Body of pancreas (tissue), 4 donors: ENCODE measurements at regions not wholly inside any gene's neighbourhood (a gene's known extent, or its start where the extent isn't known, plus 50 kb on each side); places are given as distances from the start of the nearest gene placed in this dataset.

Experiments used
- ATAC-seq: fragments of 150-250 bp; one replicate; pipeline ENCODE4 v1.9.1; 2016
- DNase-seq, 4 donors: peaks; one replicate each; pipeline ENCODE4 v3.0.0-alpha.2; 2019
- H3K27ac ChIP-seq, 4 donors: fragments of 200-600 bp; sonication (generic); 1 replicate in 3 of 4; 2 replicates in 1 of 4; pipeline versions ENCODE4 v1.5.1 to v1.6.1; 2016 to 2019; ENCODE audit warnings: mild to moderate bottlenecking in 1 of 4, mixed read lengths in 1 of 4, moderate library complexity in 1 of 4
- H3K27me3 ChIP-seq, 2 donors: fragments of 200-600 bp; sonication (generic); one replicate each; pipeline ENCODE4 v1.6.0; 2016; ENCODE audit warnings: mild to moderate bottlenecking in 1 of 2
- H3K36me3 ChIP-seq, 2 donors: fragments of 200-600 bp; sonication (generic); replicated peaks in 1 of 2; 2 replicates each; pipeline ENCODE4 v1.5.1; 2016; ENCODE audit warnings: low read depth in 2 of 2; ENCODE audit not compliant: insufficient read depth in 1 of 2
- H3K4me1 ChIP-seq: fragments of 200-600 bp; sonication (generic); one replicate; pipeline ENCODE4 v1.6.0; 2016
- H3K4me3 ChIP-seq, 2 donors: fragments of 200-600 bp; sonication (generic); 1 replicate in 1 of 2; 2 replicates in 1 of 2; pipeline ENCODE4 v1.5.1; 2016 to 2019
- H3K9me3 ChIP-seq, 3 donors: fragments of 200-600 bp; sonication (generic); 1 replicate in 2 of 3; 2 replicates in 1 of 3; pipeline ENCODE4 v1.5.1; 2016
- CTCF ChIP-seq, 7 experiments: fragments of 450-650 bp in 4 of 7; fragments of 200-600 bp in 3 of 7; sonication (generic) in 3 of 7; IDR thresholded peaks; one replicate each; pipeline ENCODE4 v1.5.1; 2016 to 2019; ENCODE audit warnings: antibody characterized with exemption in 7 of 7
- POLR2A ChIP-seq, 3 donors: fragments of 450-650 bp; IDR thresholded peaks; one replicate each; pipeline ENCODE4 v1.6.1; 2016; ENCODE audit warnings: antibody characterized with exemption in 3 of 3, mild to moderate bottlenecking in 2 of 3
- WGBS, 2 donors: methylation state at CpG; one replicate each; pipeline ENCODE4 v1.1.5; 2017; 5-methylcytosine and 5-hydroxymethylcytosine counted together
- intact Hi-C: fragments of 100-400 bp; cut with DNase I; formaldehyde crosslinking; loops from one replicate; pipeline ENCODE4 v1.15.1; 2023

- 42 to 55% methylated on average over 2 of the region's 2 CpGs for WGBS, 2 donors
- TF ChIP-seq POLR2A (IDR thresholded peaks at IDR 0.05) (no peak), CTCF (IDR thresholded peaks at IDR 0.05) (no peak)
- H3K4me3 ChIP-seq, result no peak overlapping the region
- H3K27me3 ChIP-seq, result no peaks in the 10 kb centered on the region
- no peak overlapping the region for H3K27ac ChIP-seq
- H3K36me3 ChIP-seq, result no peaks in the 10 kb centered on the region
- ATAC-seq (no peak), DNase-seq (no peak)
- H3K4me1 ChIP-seq, result no peaks in the 10 kb centered on the region
- H3K9me3 ChIP-seq, result no peaks in the 10 kb centered on the region
- intact Hi-C loops, result no loop called here
These were observed 170.8 kb downstream of the S1PR1 start for GRCh38 chr1:101407505-101408211.

GRCh38 chr1:101408212-101409042 lies 171.6 kb downstream of the S1PR1 start:
- intact Hi-C loops, result no loop called here
- no peak for DNase-seq
- Histone ChIP-seq H3K4me3 (no peak overlapping the region), H3K27me3 (no peaks in the 10 kb centered on the region), H3K4me1 (no peaks in the 10 kb centered on the region), H3K9me3 (no peaks in the 10 kb centered on the region), H3K27ac (no peak overlapping the region), H3K36me3 (no peaks in the 10 kb centered on the region)
- no peak for TF ChIP-seq CTCF (IDR thresholded peaks at IDR 0.05)
- no peak for TF ChIP-seq POLR2A (IDR thresholded peaks at IDR 0.05)
- ATAC-seq, result no peak
- WGBS, 2 donors, result 92 to 97% methylated on average over 1 of the region's 1 CpG

DNA sequence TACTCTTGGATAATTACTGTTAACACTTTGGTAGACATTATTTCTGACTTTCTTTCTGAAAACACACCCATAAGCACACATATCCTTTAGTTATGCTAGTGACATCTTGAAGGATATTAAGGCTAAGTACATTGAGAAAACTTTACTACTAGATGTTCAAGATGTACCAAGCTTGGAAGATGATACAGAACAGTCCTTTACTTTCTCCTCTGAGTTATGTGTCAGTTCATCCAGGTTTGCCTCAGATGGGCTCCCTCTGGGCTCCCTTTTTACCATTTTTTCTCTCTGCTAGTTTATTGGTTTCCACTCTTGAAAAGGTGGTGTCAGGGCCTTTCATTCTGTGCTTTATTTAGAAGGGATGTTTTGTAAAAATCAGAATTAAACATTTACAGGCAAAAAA lies 172.3 kb downstream of the S1PR1 start:
- Histone ChIP-seq H3K4me3 (no peak overlapping the region), H3K36me3 (no peaks in the 10 kb centered on the region), H3K4me1 (no peaks in the 10 kb centered on the region), H3K27ac (no peak overlapping the region), H3K27me3 (no peaks in the 10 kb centered on the region), H3K9me3 (no peaks in the 10 kb centered on the region)
- TF ChIP-seq CTCF (IDR thresholded peaks at IDR 0.05) (no peak), POLR2A (IDR thresholded peaks at IDR 0.05) (no peak)
- ATAC-seq, result no peak
- DNase-seq, result no peak
- intact Hi-C loops, result no loop called here

DNA sequence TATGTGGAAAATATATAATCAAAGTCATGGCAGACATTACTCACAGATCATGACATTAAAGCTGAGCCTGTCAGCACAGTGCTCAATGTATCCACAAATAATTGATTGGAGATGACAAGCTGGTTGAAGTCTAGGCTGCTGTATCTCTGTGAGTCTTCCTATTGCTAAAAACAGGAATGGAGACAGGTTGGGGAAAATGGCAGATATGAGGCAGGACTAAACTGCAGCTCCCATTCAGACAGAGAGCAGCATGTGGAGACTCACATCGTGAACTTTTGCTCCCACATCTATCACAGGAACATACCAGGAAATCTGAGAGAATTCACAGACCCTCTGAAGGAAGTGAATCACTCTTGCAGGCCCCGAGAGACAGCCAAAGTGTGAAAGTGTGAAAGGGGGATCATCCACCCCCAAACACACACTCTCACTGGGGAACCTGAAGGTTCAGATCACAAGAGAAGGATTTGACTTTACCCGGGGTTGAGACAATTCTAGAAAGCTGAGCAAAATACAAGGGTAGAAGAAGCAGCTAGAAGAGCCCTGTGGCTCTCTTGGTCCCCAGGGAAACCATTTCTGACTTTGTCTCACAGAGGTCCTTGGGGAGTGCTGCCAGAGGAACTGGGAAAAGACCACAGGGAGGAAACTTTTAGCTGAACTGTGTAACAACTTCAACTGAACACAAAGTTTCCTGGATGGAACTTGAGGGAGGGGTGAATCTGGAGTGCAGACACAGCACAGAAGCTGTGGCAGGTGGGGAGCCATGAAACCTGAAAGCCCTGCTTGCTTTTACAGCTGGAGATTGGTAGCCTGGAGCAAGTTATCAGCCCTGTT lies 173.4 kb downstream of the S1PR1 start:
- Histone ChIP-seq H3K36me3 (no peaks in the 10 kb centered on the region), H3K4me3 (no peak overlapping the region), H3K4me1 (no peaks in the 10 kb centered on the region), H3K27me3 (no peaks in the 10 kb centered on the region), H3K9me3 (no peaks in the 10 kb centered on the region), H3K27ac (no peak overlapping the region)
- no peak for DNase-seq
- no peak for TF ChIP-seq POLR2A (IDR thresholded peaks at IDR 0.05)
- TF ChIP-seq CTCF (IDR thresholded peaks at IDR 0.05), result no peak
- 16 to 26% methylated on average over 3 of the region's 3 CpGs for WGBS, 2 donors
- ATAC-seq, result no peak
- intact Hi-C loops, result no loop called here
